ENCODE measurements at regions not wholly inside any gene's neighbourhood (a gene's known extent, or its start where the extent isn't known, plus 50 kb on each side); places are given as distances from the start of the nearest gene placed in this dataset.

- peaks cover 0 to 12% (median 4%) of the 10 kb centered on the region in 5 donors for H3K36me3 Mint-ChIP-seq
- intact Hi-C loops (cut with micrococcal nuclease): no loop called here
- H3K9me3 Mint-ChIP-seq: peaks cover 7 to 57% (median 30%) of the 10 kb centered on the region in 11 donors
- ATAC-seq: peak; percentile 34
- peaks cover 0 to 2% (median 0%) of the 10 kb centered on the region in 7 donors for H3K4me1 Mint-ChIP-seq
- Histone ChIP-seq H3K27ac (ENCODE audit: low read depth, low read length) (no peak overlapping the region), H3K36me3 (ENCODE audit: control insufficient read depth in 2 of 3, insufficient read depth in 3 of 3, low read length in 3 of 3) (no peaks in the 10 kb centered on the region), H3K4me3 (ENCODE audit: low read length) (no peak overlapping the region), H3K27me3 (ENCODE audit: control insufficient read depth in 2 of 2, insufficient read depth in 2 of 2, low read length in 2 of 2) (no peaks in the 10 kb centered on the region), H3K4me1 (ENCODE audit: control insufficient read depth in 2 of 2, insufficient read depth in 2 of 2, low read length in 2 of 2) (no peaks in the 10 kb centered on the region), H3K9me3 (ENCODE audit: control insufficient read depth in 2 of 3, low read length in 3 of 3) (peaks cover 0 to 8% (median 0%) of the 10 kb centered on the region in 3 experiments)
- ChIA-PET CTCF (interaction anchor here (0.7 kb wide), 1 partner anchor 659 kb away, joined by 5 read pairs; no protein-coding TSS in a partner anchor), POLR2A (no interaction called here)
- H3K27ac Mint-ChIP-seq: no peak overlapping the region
- H3K4me3 Mint-ChIP-seq: no peak overlapping the region
- H3K27me3 Mint-ChIP-seq: peaks cover 0 to 31% (median 8%) of the 10 kb centered on the region in 5 donors
- no peak for DNase-seq
These were observed 93.1 kb upstream of the KBTBD8 start for GRCh38 chr3:66904831-66905493.

GRCh38 chr3:66907136-66907535, 91.0 kb upstream of the KBTBD8 start:
- peaks cover 0 to 1% (median 0%) of the 10 kb centered on the region in 3 experiments for H3K9me3 ChIP-seq (ENCODE audit: control insufficient read depth in 2 of 3, low read length in 3 of 3)
- H3K4me1 ChIP-seq (ENCODE audit: control insufficient read depth in 2 of 2, insufficient read depth in 2 of 2, low read length in 2 of 2): no peaks in the 10 kb centered on the region
- ChIA-PET CTCF (no interaction called here), POLR2A (no interaction called here)
- no peak overlapping the region for H3K4me3 Mint-ChIP-seq
- H3K4me3 ChIP-seq (ENCODE audit: low read length): no peak overlapping the region
- ATAC-seq (no peak), DNase-seq (no peak)
- peaks cover 0 to 31% (median 8%) of the 10 kb centered on the region in 5 donors for H3K27me3 Mint-ChIP-seq
- no peak overlapping the region for H3K27ac Mint-ChIP-seq
- no peak overlapping the region for H3K27ac ChIP-seq (ENCODE audit: low read depth, low read length)
- H3K4me1 Mint-ChIP-seq: peaks cover 0 to 2% (median 0%) of the 10 kb centered on the region in 7 donors
- no peaks in the 10 kb centered on the region for H3K36me3 ChIP-seq (ENCODE audit: control insufficient read depth in 2 of 3, insufficient read depth in 3 of 3, low read length in 3 of 3)
- intact Hi-C loops (cut with micrococcal nuclease): no loop called here
- peaks cover 0 to 44% (median 17%) of the 10 kb centered on the region in 11 donors for H3K9me3 Mint-ChIP-seq
- H3K36me3 Mint-ChIP-seq: peaks cover 0 to 9% (median 0%) of the 10 kb centered on the region in 5 donors
- no peaks in the 10 kb centered on the region for H3K27me3 ChIP-seq (ENCODE audit: control insufficient read depth in 2 of 2, insufficient read depth in 2 of 2, low read length in 2 of 2)

- DNase-seq (no peak), ATAC-seq (no peak)
- Histone ChIP-seq H3K9me3 (ENCODE audit: control insufficient read depth in 2 of 3, low read length in 3 of 3) (peaks cover 0 to 9% (median 0%) of the 10 kb centered on the region in 3 experiments), H3K27me3 (ENCODE audit: control insufficient read depth in 2 of 2, insufficient read depth in 2 of 2, low read length in 2 of 2) (no peaks in the 10 kb centered on the region), H3K4me3 (ENCODE audit: low read length) (no peak overlapping the region), H3K36me3 (ENCODE audit: control insufficient read depth in 2 of 3, insufficient read depth in 3 of 3, low read length in 3 of 3) (no peaks in the 10 kb centered on the region), H3K27ac (ENCODE audit: low read depth, low read length) (no peak overlapping the region), H3K4me1 (ENCODE audit: control insufficient read depth in 2 of 2, insufficient read depth in 2 of 2, low read length in 2 of 2) (no peaks in the 10 kb centered on the region)
- CTCF ChIA-PET: no interaction called here
- Mint-ChIP-seq H3K27ac (no peak overlapping the region), H3K4me1 (no peaks in the 10 kb centered on the region), H3K4me3 (no peak overlapping the region), H3K27me3 (peaks cover 0 to 31% (median 5%) of the 10 kb centered on the region in 5 donors), H3K9me3 (peaks cover 0 to 57% (median 11%) of the 10 kb centered on the region in 11 donors), H3K36me3 (peaks cover 0 to 7% (median 4%) of the 10 kb centered on the region in 5 donors)
- POLR2A ChIA-PET: no interaction called here
- intact Hi-C loops (cut with micrococcal nuclease): no loop called here
These were observed 87.6 kb upstream of the KBTBD8 start for GRCh38 chr3:66910266-66911055.

GRCh38 chr3:66912306-66912705, 85.8 kb upstream of the KBTBD8 start:
- ChIA-PET CTCF (interaction anchor here (1.2 kb wide), 1 partner anchor 26 kb away, joined by 4 read pairs; no protein-coding TSS in a partner anchor), POLR2A (no interaction called here)
- intact Hi-C loops (cut with micrococcal nuclease): no loop called here
- H3K4me3 Mint-ChIP-seq: no peak overlapping the region
- H3K9me3 ChIP-seq (ENCODE audit: control insufficient read depth in 2 of 3, low read length in 3 of 3): peaks cover 0 to 9% (median 0%) of the 10 kb centered on the region in 3 experiments
- peaks cover 0 to 16% (median 5%) of the 10 kb centered on the region in 5 donors for H3K36me3 Mint-ChIP-seq
- DNase-seq: no peak
- H3K4me3 ChIP-seq (ENCODE audit: low read length): no peak overlapping the region
- H3K4me1 ChIP-seq (ENCODE audit: control insufficient read depth in 2 of 2, insufficient read depth in 2 of 2, low read length in 2 of 2): no peaks in the 10 kb centered on the region
- H3K27me3 ChIP-seq (ENCODE audit: control insufficient read depth in 2 of 2, insufficient read depth in 2 of 2, low read length in 2 of 2): no peaks in the 10 kb centered on the region
- H3K27ac Mint-ChIP-seq: no peak overlapping the region
- H3K36me3 ChIP-seq (ENCODE audit: control insufficient read depth in 2 of 3, insufficient read depth in 3 of 3, low read length in 3 of 3): no peaks in the 10 kb centered on the region
- peaks cover 0 to 66% (median 14%) of the 10 kb centered on the region in 11 donors for H3K9me3 Mint-ChIP-seq
- ATAC-seq: no peak
- no peak overlapping the region for H3K27ac ChIP-seq (ENCODE audit: low read depth, low read length)
- H3K4me1 Mint-ChIP-seq: no peaks in the 10 kb centered on the region
- peaks cover 0 to 17% (median 0%) of the 10 kb centered on the region in 5 donors for H3K27me3 Mint-ChIP-seq

GRCh38 chr3:66922058-66922457, 76.0 kb upstream of the KBTBD8 start:
- intact Hi-C loops (cut with micrococcal nuclease): no loop called here
- POLR2A ChIA-PET: no interaction called here
- no peak overlapping the region for H3K4me3 Mint-ChIP-seq
- Histone ChIP-seq H3K27me3 (ENCODE audit: control insufficient read depth in 2 of 2, insufficient read depth in 2 of 2, low read length in 2 of 2) (no peaks in the 10 kb centered on the region), H3K4me1 (ENCODE audit: control insufficient read depth in 2 of 2, insufficient read depth in 2 of 2, low read length in 2 of 2) (no peaks in the 10 kb centered on the region), H3K27ac (ENCODE audit: low read depth, low read length) (no peak overlapping the region), H3K9me3 (ENCODE audit: control insufficient read depth in 2 of 3, low read length in 3 of 3) (no peaks in the 10 kb centered on the region), H3K4me3 (ENCODE audit: low read length) (no peak overlapping the region), H3K36me3 (ENCODE audit: control insufficient read depth in 2 of 3, insufficient read depth in 3 of 3, low read length in 3 of 3) (no peaks in the 10 kb centered on the region)
- peaks cover 0 to 4% (median 0%) of the 10 kb centered on the region in 5 donors for H3K36me3 Mint-ChIP-seq
- no peak overlapping the region for H3K27ac Mint-ChIP-seq
- peaks cover 0 to 7% (median 2%) of the 10 kb centered on the region in 11 donors for H3K9me3 Mint-ChIP-seq
- H3K4me1 Mint-ChIP-seq: no peaks in the 10 kb centered on the region
- peaks cover 0 to 8% (median 0%) of the 10 kb centered on the region in 5 donors for H3K27me3 Mint-ChIP-seq
- no peak for DNase-seq
- CTCF ChIA-PET: no interaction called here
- ATAC-seq: no peak

GRCh38 chr3:66923969-66924368, 74.1 kb upstream of the KBTBD8 start:
- H3K27ac Mint-ChIP-seq: no peak overlapping the region
- H3K27me3 Mint-ChIP-seq: peaks cover 0 to 8% (median 0%) of the 10 kb centered on the region in 5 donors
- POLR2A ChIA-PET: no interaction called here

More at GRCh38 chr3:66923969-66924368, 74.1 kb upstream of the KBTBD8 start:
- H3K36me3 Mint-ChIP-seq: peaks cover 0 to 4% (median 0%) of the 10 kb centered on the region in 5 donors
- no peaks in the 10 kb centered on the region for H3K36me3 ChIP-seq (ENCODE audit: control insufficient read depth in 2 of 3, insufficient read depth in 3 of 3, low read length in 3 of 3)
- H3K27ac ChIP-seq (ENCODE audit: low read depth, low read length): no peak overlapping the region
- ATAC-seq: no peak
- no peaks in the 10 kb centered on the region for H3K4me1 ChIP-seq (ENCODE audit: control insufficient read depth in 2 of 2, insufficient read depth in 2 of 2, low read length in 2 of 2)
- peaks cover 0 to 5% (median 0%) of the 10 kb centered on the region in 11 donors for H3K9me3 Mint-ChIP-seq
- CTCF ChIA-PET: no interaction called here
- H3K4me3 Mint-ChIP-seq: no peak overlapping the region
- no peaks in the 10 kb centered on the region for H3K9me3 ChIP-seq (ENCODE audit: control insufficient read depth in 2 of 3, low read length in 3 of 3)
- DNase-seq: no peak
- intact Hi-C loops (cut with micrococcal nuclease): no loop called here
- H3K27me3 ChIP-seq (ENCODE audit: control insufficient read depth in 2 of 2, insufficient read depth in 2 of 2, low read length in 2 of 2): no peaks in the 10 kb centered on the region
- H3K4me3 ChIP-seq (ENCODE audit: low read length): no peak overlapping the region
- no peaks in the 10 kb centered on the region for H3K4me1 Mint-ChIP-seq
